GDM1 (cell line): ENCODE measurements at regions not wholly inside any gene's neighbourhood (a gene's known extent, or its start where the extent isn't known, plus 50 kb on each side); places are given as distances from the start of the nearest gene placed in this dataset.

Experiments used
- DNase-seq: peaks from one replicate; lab custom pipeline; 2025; lab: John Stamatoyannopoulos, UW

GRCh38 chr4:161225327-161225726 is 938.5 kb downstream of the FSTL5 start:
- no peak for DNase-seq

GRCh38 chr4:161222889-161223288 is 940.9 kb downstream of the FSTL5 start:
- DNase-seq: no peak

- DNase-seq: no peak
Observed at GRCh38 chr4:161208564-161208963, 955.2 kb downstream of the FSTL5 start.

GRCh38 chr4:161206528-161207080 is 957.2 kb downstream of the FSTL5 start:
- DNase-seq: no peak

- DNase-seq: no peak
Observed at GRCh38 chr4:161203865-161204264, 959.9 kb downstream of the FSTL5 start.

GRCh38 chr4:161197912-161198311 is 965.9 kb downstream of the FSTL5 start:
- DNase-seq: no peak

GRCh38 chr4:161197474-161197873 is 966.3 kb downstream of the FSTL5 start:
- no peak for DNase-seq

GRCh38 chr4:161189286-161190134 is 974.3 kb downstream of the FSTL5 start:
- no peak for DNase-seq

GRCh38 chr4:161188578-161188977 is 975.2 kb downstream of the FSTL5 start:
- no peak for DNase-seq

GRCh38 chr4:161187569-161187968 is 976.2 kb downstream of the FSTL5 start:
- no peak for DNase-seq

GRCh38 chr4:161186750-161187149 is 977.0 kb downstream of the FSTL5 start:
- DNase-seq: no peak

- DNase-seq: no peak
Observed at GRCh38 chr4:161186012-161186411, 977.8 kb downstream of the FSTL5 start.

GRCh38 chr4:161183729-161184128 is 980.1 kb downstream of the FSTL5 start:
- DNase-seq: no peak

- no peak for DNase-seq
Observed at GRCh38 chr4:161182913-161183312, 980.9 kb downstream of the FSTL5 start.

- DNase-seq: no peak
Observed at GRCh38 chr4:161178310-161178709, 985.5 kb downstream of the FSTL5 start.

- no peak for DNase-seq
Observed at GRCh38 chr4:161172396-161173026, 991.3 kb downstream of the FSTL5 start.

- no peak for DNase-seq
Observed at GRCh38 chr4:161167539-161167938, 996.3 kb downstream of the FSTL5 start.

- no peak for DNase-seq
Observed at GRCh38 chr4:161160718-161161117, 1003.1 kb downstream of the FSTL5 start.

GRCh38 chr4:161148051-161148450 is 1015.7 kb downstream of the FSTL5 start:
- DNase-seq: no peak

GRCh38 chr4:161143375-161143774 is 1020.4 kb downstream of the FSTL5 start:
- no peak for DNase-seq

GRCh38 chr4:161134795-161135194 is 1029.0 kb downstream of the FSTL5 start:
- DNase-seq: no peak

- no peak for DNase-seq
Observed at GRCh38 chr4:161133586-161134276, 1030.1 kb downstream of the FSTL5 start.
